ENCODE measurements at regions not wholly inside any gene's neighbourhood (a gene's known extent, or its start where the extent isn't known, plus 50 kb on each side); places are given as distances from the start of the nearest gene placed in this dataset.
"Not testable (repeated sequence)": the region's sequence is repeated elsewhere in the genome, so short reads cannot be mapped to it uniquely, and the experiment has no call there.

DNA sequence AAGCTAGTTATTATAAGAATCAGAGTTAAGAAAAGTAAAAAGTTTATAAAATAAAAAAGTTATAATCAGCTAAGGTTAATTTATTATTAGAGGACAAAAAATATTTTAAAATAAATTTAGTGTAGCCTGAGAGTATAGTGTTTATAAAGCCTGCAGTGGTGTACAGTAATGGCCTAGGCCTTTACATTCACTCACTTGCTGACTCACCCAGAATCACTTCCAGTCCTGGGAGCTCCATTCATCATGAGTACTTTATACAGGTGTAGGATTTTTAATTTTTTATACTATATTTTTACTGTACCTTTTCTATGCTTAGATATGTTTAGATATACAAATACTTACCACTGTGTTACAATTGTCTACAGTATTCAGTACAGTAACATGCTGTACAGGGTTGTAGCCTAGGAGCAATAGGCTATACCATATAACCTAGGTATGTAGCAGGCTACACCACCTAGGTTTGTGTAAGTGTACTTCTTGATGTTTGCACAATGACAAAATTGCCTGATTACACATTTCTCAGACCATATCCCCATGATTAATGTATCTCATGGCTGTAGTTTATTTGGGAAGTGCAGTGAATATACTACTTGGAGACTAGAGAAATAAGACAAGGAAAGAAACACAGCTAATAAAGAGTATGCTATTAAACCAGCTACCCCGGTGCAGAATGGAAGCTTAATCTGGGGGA is 101.9 kb upstream of the GALNT15 start:
- H3K9me3 ChIP-seq (replicated peaks), result no peaks in the 10 kb centered on the region
- no peak overlapping the region for H3K4me3 ChIP-seq
- no peak for DNase-seq
- no peaks in the 10 kb centered on the region for H3K36me3 ChIP-seq
- H3K4me1 ChIP-seq, result peaks cover 21% of the 10 kb centered on the region
- no peaks in the 10 kb centered on the region for H3K27me3 ChIP-seq
- H3K27ac ChIP-seq, result no peak overlapping the region

DNA sequence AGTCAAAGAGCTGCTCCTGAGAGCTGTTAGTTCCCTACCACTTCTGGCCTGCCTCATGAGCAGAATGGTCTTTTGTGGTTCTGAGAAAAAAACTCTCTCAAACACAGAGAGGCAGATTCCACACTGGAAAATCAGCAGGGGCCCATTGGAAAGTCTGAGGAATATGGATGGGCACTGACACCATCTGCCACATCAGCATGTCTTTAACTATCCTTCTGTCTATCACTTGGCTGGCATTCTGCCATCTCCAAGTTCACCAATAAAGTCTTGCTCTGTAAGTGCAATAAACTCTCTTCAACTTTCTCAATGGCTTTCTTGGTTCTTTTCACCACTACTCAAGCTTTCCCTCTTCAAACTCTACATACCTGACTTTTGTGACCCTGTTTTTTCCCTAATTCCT is 101.3 kb upstream of the GALNT15 start:
- no peak overlapping the region for H3K4me3 ChIP-seq
- no peak overlapping the region for H3K27ac ChIP-seq
- H3K27me3 ChIP-seq, result no peaks in the 10 kb centered on the region
- peaks cover 14% of the 10 kb centered on the region for H3K4me1 ChIP-seq
- no peaks in the 10 kb centered on the region for H3K36me3 ChIP-seq
- DNase-seq, result no peak
- H3K9me3 ChIP-seq (replicated peaks), result no peaks in the 10 kb centered on the region

DNA sequence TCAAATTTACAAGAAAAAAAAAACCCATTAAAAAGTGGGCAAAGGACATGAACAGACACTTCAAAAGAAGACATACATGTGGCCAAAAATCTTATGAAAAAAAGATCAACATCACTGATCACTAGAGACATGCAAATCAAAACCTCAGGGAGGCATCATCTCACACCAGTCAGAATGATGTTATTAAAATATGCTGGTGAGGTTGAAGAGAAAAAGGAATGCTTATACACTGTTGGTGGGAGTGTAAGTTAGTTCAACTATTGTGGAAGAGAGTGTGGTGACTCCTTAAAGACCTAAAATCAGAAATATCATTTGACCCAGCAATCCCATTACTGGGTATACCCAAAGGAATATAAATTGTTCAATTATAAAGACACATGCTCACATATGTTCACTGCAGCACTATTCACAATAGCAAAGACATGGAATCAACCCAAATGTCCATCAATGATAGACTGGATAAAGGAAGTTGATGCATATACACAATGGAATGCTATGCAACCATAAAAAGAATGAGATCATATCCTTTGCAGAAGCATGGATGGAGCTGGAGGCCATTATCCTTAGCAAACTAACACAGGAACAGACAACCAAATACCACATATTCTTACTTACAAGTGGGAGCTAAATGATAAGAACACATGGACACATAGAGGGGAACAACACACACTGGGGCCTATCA is 100.3 kb upstream of the GALNT15 start:
- DNase-seq; H3K4me3 ChIP-seq; H3K27me3 ChIP-seq; H3K36me3 ChIP-seq; H3K4me1 ChIP-seq; H3K27ac ChIP-seq; H3K9me3 ChIP-seq (replicated peaks): not testable (repeated sequence)

DNA sequence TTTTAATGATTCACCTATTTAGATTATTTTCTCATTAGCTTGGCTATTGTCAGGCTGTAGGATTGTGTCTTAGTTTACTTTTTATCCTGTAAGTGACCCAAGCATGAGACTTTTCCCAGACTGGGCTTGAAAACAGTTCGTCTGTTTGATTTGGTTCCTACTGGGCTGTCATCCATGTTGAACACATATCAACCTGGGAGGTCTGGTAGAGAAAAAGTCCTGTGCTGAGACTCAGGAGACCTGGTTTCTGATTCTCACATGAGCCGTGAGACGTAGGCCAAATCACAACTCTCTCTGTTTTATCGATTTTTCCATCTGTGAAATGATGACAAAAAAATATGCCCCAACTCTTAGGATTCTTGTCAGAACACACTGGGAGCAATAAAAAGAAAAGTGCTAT is 98.8 kb upstream of the GALNT15 start:
- H3K27ac ChIP-seq, result no peak overlapping the region
- no peaks in the 10 kb centered on the region for H3K4me1 ChIP-seq
- no peaks in the 10 kb centered on the region for H3K27me3 ChIP-seq
- no peak for DNase-seq
- H3K4me3 ChIP-seq, result no peak overlapping the region
- no peaks in the 10 kb centered on the region for H3K36me3 ChIP-seq
- no peaks in the 10 kb centered on the region for H3K9me3 ChIP-seq (replicated peaks)

DNA sequence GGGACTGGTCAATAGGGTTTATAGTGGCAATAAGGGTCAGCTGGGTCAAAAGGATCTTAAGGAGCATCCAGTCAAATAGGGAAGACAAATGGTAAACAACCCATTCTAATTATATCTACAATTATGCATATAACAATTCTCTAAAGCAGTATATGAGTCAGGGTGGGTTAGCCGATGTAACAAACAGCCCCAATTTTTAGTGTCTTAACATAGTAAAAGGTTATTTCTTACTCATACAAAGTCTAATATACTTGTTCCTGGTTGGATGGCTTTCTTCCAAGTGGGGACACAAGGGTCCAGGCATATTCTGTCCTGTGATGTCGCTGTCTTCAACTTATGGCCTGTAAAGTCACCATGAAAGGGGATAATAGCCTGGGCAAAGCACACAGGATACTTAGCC is 97.9 kb upstream of the GALNT15 start:
- Histone ChIP-seq H3K4me1 (no peaks in the 10 kb centered on the region), H3K27ac (no peak overlapping the region), H3K4me3 (no peak overlapping the region), H3K36me3 (no peaks in the 10 kb centered on the region), H3K27me3 (no peaks in the 10 kb centered on the region), H3K9me3 (replicated peaks) (no peaks in the 10 kb centered on the region)
- no peak for DNase-seq

DNA sequence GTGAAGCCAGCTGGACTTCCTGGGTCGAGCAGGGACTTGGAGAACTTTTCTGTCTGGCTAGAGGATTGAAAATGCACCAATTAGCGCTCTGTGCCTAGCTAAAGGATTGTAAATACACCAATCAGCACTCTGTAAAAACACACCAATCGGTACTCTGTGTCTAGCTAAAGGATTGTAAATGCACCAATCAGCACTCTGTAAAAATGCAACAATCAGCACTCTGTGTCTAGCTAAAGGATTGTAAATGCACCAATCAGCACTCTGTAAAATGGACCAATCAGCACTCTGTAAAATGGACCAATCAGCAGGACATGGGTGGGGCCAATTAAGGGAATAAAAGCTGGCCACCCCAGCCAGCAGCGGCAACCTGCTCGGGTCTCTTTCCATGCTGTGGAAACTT is 97.3 kb upstream of the GALNT15 start:
- H3K27ac ChIP-seq, H3K4me1 ChIP-seq, H3K4me3 ChIP-seq: not testable (repeated sequence)

DNA sequence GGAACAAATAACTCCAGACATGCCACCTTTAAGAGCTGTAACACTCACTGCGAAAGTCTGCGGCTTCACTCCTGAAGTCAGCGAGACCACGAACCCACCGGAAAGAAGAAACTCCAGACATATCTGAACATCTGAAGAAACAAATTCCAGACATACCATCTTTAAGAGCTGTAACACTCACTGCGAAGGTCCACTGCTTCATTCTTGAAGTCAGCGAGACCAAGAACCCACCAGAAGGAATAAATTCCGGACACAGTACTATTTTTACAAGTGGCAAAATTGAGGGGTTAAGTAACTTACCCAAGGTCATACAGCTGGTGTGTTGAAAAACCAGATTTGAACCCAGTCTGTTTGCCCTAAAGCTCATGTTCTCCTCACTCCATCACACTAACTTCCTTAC is 96.8 kb upstream of the GALNT15 start:
- DNase-seq; H3K4me3 ChIP-seq; H3K27me3 ChIP-seq; H3K36me3 ChIP-seq; H3K27ac ChIP-seq; H3K4me1 ChIP-seq; H3K9me3 ChIP-seq (replicated peaks): not testable (repeated sequence)

More for the DNA sequence above, 97.3 kb upstream of the GALNT15 start:
- H3K36me3 ChIP-seq; H3K9me3 ChIP-seq (replicated peaks); H3K27me3 ChIP-seq; DNase-seq: not testable (repeated sequence)

DNA sequence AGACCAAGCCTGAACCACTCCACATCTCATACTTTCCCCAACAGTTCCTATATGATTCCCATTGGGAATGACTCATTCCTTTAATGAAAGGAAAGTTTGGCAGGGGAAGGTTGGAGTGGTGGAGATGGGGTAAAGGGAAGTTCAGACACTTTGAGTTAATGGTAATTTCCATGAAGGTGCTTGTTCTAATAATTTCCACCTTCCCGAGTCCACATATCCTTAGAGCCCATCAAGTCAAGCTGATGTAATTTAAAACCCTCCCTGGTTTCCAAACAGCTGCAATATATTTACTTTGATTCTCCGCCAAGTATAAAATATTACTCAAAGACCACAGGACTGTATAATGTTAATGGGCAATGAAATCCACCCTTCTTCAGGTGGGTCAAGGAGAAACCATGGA is 95.0 kb upstream of the GALNT15 start:
- no peaks in the 10 kb centered on the region for H3K27me3 ChIP-seq
- H3K4me1 ChIP-seq, result no peaks in the 10 kb centered on the region
- no peaks in the 10 kb centered on the region for H3K9me3 ChIP-seq (replicated peaks)
- H3K4me3 ChIP-seq, result no peak overlapping the region
- H3K27ac ChIP-seq, result no peak overlapping the region
- DNase-seq, result no peak
- H3K36me3 ChIP-seq, result no peaks in the 10 kb centered on the region

DNA sequence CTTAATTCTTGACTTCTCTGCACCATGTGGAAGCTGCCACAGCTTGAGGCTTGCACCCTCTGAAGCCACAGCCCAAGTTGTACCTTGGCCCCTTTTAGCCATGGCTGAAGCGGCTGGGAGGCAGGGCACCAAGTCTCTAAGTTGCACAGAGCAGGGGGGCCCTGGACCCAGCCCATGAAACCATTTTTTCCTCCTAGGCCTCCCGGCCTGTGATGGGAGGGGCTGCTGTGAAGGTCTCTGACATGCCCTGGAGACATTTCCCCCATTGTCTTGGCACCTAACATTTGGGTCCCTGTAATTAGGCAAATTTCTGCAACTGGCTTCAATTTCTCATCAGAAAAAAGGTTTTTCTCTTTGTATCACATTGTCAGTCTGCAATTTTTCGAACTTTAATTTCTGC is 92.8 kb upstream of the GALNT15 start:
- no peaks in the 10 kb centered on the region for H3K9me3 ChIP-seq (replicated peaks)
- DNase-seq, result no peak
- H3K4me3 ChIP-seq, result no peak overlapping the region
- no peaks in the 10 kb centered on the region for H3K36me3 ChIP-seq
- H3K4me1 ChIP-seq, result no peaks in the 10 kb centered on the region
- H3K27me3 ChIP-seq, result no peaks in the 10 kb centered on the region
- H3K27ac ChIP-seq, result no peak overlapping the region

DNA sequence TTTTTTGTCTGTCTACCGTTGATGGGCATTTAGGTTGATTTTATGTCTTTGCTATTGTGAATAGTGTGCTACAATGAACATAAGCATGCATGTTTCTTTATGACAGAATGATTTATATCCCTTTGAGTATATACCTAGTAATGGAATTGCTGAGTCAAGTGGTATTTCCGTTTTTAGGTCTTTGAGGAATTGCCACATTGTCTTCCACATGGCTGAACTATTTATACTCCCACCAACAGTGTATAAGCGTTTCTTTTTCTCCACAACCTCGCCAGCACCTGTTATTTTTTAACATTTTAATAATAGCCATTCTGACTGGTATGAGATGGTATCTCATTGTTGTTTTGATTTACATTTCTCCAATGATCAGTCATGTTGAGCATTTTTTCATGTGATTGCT is 89.6 kb upstream of the GALNT15 start:
- H3K27ac ChIP-seq, result no peak overlapping the region
- H3K9me3 ChIP-seq (replicated peaks), result no peaks in the 10 kb centered on the region
- no peaks in the 10 kb centered on the region for H3K27me3 ChIP-seq
- no peak for DNase-seq
- H3K36me3 ChIP-seq, result no peaks in the 10 kb centered on the region
- no peak overlapping the region for H3K4me3 ChIP-seq
- no peaks in the 10 kb centered on the region for H3K4me1 ChIP-seq

DNA sequence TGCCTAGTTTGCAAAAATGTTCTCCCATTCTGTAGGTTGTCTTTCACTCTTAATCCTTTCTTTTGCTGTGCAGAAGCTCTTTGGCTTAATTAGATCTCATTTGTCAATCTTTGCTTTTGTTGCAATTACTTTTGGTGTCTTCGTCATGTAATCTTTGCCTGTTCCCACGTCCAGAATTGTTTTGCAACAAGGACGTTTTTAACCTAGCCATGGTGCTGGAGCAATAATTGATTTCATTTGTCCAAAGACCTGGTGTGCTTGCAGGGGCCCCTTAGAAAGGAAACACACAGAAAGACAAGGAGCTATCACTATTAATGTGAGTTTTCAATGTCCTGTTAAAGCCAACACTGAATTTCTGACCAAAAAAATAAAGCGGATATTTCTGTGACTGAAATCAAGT is 89.1 kb upstream of the GALNT15 start:
- DNase-seq, result no peak
- H3K9me3 ChIP-seq (replicated peaks), result no peaks in the 10 kb centered on the region
- H3K27me3 ChIP-seq, result no peaks in the 10 kb centered on the region
- H3K27ac ChIP-seq, result no peak overlapping the region
- no peaks in the 10 kb centered on the region for H3K4me1 ChIP-seq
- no peaks in the 10 kb centered on the region for H3K36me3 ChIP-seq
- no peak overlapping the region for H3K4me3 ChIP-seq

DNA sequence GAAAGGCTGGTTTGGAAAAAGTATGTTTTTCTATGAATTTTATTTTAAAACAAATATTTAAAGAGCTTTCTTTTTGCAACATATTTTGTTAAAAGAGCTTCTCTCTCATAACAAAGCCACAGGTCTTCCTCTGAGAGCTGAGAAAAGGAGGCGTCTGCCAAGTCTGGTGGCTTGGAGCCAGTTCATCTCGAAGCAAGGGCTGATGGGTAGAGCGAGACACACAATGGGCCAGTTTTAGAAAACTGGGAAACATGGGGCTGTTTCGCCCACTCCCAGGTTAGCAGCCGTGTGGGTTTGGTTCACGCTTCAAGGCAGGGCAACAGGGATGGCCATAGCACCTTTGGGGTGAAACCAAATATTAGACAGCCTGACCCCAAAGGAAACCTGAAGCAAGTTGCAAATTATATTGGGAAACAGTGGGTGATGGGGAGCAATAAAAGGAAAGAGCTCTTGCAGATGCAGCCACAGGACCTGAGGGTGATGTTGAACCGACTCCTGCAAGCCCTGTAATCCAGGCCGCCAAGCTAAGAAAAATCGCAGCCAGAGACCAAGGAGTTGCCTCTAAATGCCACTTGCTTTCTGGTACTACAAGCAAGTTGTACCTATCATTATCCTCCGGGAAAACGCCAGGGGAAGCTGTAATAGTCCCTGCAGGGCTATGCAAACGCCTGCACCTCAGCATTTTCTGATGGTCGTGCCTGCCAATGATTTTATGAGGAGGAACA is 88.4 kb upstream of the GALNT15 start:
- no peak overlapping the region for H3K4me3 ChIP-seq
- H3K4me1 ChIP-seq, result no peaks in the 10 kb centered on the region
- peak in 1 of 2 experiments; percentile 15 for DNase-seq
- H3K27ac ChIP-seq, result no peak overlapping the region
- no peaks in the 10 kb centered on the region for H3K27me3 ChIP-seq
- H3K9me3 ChIP-seq (replicated peaks), result no peaks in the 10 kb centered on the region
- H3K36me3 ChIP-seq, result no peaks in the 10 kb centered on the region

DNA sequence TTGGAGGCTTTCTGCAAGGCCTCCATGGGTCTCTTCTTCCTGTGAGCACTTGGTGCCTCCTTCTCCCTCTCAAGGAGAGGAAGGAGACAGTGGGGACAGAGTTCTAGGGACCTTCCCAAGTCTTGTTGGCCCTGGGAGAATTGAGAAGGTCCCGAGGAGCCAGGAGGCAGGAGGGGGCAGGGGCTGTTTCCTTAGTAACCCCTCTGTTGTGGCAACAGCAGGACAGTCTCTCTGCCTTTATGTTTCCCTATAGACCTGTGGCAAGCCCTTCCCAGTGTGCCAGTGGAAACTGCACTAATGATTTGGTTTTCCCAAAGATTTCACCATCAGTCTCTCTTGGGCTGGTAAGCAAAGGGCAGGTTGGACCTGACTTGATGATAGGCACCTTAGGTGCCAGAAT is 87.8 kb upstream of the GALNT15 start:
- Histone ChIP-seq H3K9me3 (replicated peaks) (no peaks in the 10 kb centered on the region), H3K36me3 (no peaks in the 10 kb centered on the region), H3K27ac (no peak overlapping the region), H3K4me3 (no peak overlapping the region), H3K4me1 (no peaks in the 10 kb centered on the region), H3K27me3 (no peaks in the 10 kb centered on the region)
- no peak for DNase-seq

DNA sequence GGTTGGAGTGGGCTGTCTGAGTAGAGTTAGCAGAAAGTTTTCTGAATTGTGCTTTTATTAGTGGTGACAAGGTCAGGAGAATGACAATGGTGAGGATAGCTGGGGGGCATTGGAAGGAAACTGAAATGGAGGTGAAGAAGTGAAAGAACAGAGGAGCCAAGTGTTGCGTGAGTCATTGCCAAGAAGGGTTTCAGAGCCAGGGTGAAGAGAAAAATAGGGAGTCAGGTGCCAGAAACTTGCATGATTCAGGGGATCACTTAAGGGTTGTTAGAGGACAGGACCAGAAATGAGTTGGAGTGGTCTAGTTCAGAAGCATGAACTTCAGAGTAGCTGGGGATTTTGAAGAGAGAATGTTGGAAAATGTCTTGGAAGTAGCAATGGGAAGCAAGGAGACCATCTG is 86.0 kb upstream of the GALNT15 start:
- no peaks in the 10 kb centered on the region for H3K4me1 ChIP-seq
- no peaks in the 10 kb centered on the region for H3K36me3 ChIP-seq
- no peak overlapping the region for H3K4me3 ChIP-seq
- H3K27ac ChIP-seq, result no peak overlapping the region
- DNase-seq, result no peak
- H3K27me3 ChIP-seq, result no peaks in the 10 kb centered on the region
- no peaks in the 10 kb centered on the region for H3K9me3 ChIP-seq (replicated peaks)

DNA sequence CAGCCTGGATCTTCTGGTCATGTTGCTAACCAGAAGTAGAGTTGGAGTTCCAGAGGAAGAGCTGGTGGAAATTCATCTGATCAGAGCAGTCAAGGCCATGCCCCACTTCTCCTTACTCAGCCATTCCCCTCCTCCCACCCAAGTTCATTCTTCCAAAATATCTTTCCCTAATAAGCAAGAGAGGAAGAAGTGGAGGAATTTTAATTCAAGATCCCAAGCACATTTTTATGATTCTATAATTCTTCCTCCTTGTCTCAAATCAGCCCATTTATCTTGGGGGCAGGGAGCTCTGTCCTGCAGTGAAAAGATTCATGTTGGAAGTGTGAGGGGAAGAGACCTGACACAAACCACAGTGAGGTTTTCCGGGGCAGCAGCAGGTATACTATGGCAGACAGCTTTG is 85.0 kb upstream of the GALNT15 start:
- H3K27me3 ChIP-seq, result no peaks in the 10 kb centered on the region
- H3K4me3 ChIP-seq, result no peak overlapping the region
- DNase-seq, result no peak
- H3K9me3 ChIP-seq (replicated peaks), result no peaks in the 10 kb centered on the region
- H3K4me1 ChIP-seq, result no peaks in the 10 kb centered on the region
- no peaks in the 10 kb centered on the region for H3K36me3 ChIP-seq
- no peak overlapping the region for H3K27ac ChIP-seq

Measured in SJCRH30 (cell line).